ENCODE measurements at regions not wholly inside any gene's neighbourhood (a gene's known extent, or its start where the extent isn't known, plus 50 kb on each side); places are given as distances from the start of the nearest gene placed in this dataset.
A peak's percentile ranks its signal among the peaks of the same experiment; 100 is the strongest.

- DNase-seq = no peak
These were observed 169.6 kb upstream of the DCBLD2 start for GRCh38 chr3:99071096-99071495.

GRCh38 chr3:99069973-99070372 lies 168.5 kb upstream of the DCBLD2 start:
- no peak for DNase-seq

- DNase-seq = no peak
These were observed 165.4 kb upstream of the DCBLD2 start for GRCh38 chr3:99066863-99067262.

- DNase-seq = no peak
These were observed 147.7 kb upstream of the DCBLD2 start for GRCh38 chr3:99049164-99049563.

GRCh38 chr3:99041747-99042146 lies 140.3 kb upstream of the DCBLD2 start:
- no peak for DNase-seq

GRCh38 chr3:99031778-99032177 lies 130.3 kb upstream of the DCBLD2 start:
- no peak for DNase-seq

GRCh38 chr3:99023590-99024192 lies 122.2 kb upstream of the DCBLD2 start:
- no peak for DNase-seq

GRCh38 chr3:99021466-99021865 lies 120.0 kb upstream of the DCBLD2 start:
- no peak for DNase-seq

- no peak for DNase-seq
These were observed 115.0 kb upstream of the DCBLD2 start for GRCh38 chr3:99016452-99016851.

GRCh38 chr3:99013777-99014315 lies 112.4 kb upstream of the DCBLD2 start:
- no peak for DNase-seq

GRCh38 chr3:99013077-99013476 lies 111.6 kb upstream of the DCBLD2 start:
- DNase-seq = no peak

- no peak for DNase-seq
These were observed 110.6 kb upstream of the DCBLD2 start for GRCh38 chr3:99012051-99012450.

- no peak for DNase-seq
These were observed 108.4 kb upstream of the DCBLD2 start for GRCh38 chr3:99009851-99010250.

GRCh38 chr3:99006686-99007085 lies 105.2 kb upstream of the DCBLD2 start:
- DNase-seq = no peak

GRCh38 chr3:98999675-99000074 lies 98.2 kb upstream of the DCBLD2 start:
- no peak for DNase-seq

- no peak for DNase-seq
These were observed 92.8 kb upstream of the DCBLD2 start for GRCh38 chr3:98994128-98994762.

- no peak for DNase-seq
These were observed 89.9 kb upstream of the DCBLD2 start for GRCh38 chr3:98991393-98991792.

GRCh38 chr3:98990657-98991056 lies 89.2 kb upstream of the DCBLD2 start:
- DNase-seq = no peak

GRCh38 chr3:98986073-98986472 lies 84.6 kb upstream of the DCBLD2 start:
- DNase-seq = peak; percentile 63

GRCh38 chr3:98985431-98985830 lies 83.9 kb upstream of the DCBLD2 start:
- DNase-seq = no peak

GRCh38 chr3:98984024-98984423 lies 82.5 kb upstream of the DCBLD2 start:
- DNase-seq = no peak

GRCh38 chr3:98982351-98982750 lies 80.9 kb upstream of the DCBLD2 start:
- DNase-seq = no peak

GRCh38 chr3:98980915-98981596 lies 79.6 kb upstream of the DCBLD2 start:
- DNase-seq = peak; percentile 27

GRCh38 chr3:98979296-98979695 lies 77.8 kb upstream of the DCBLD2 start:
- no peak for DNase-seq

Data from T1000 (cell line).